Muscle of arm (tissue), 1 donor: ENCODE measurements at regions not wholly inside any gene's neighbourhood (a gene's known extent, or its start where the extent isn't known, plus 50 kb on each side); places are given as distances from the start of the nearest gene placed in this dataset.
"Not testable (repeated sequence)": the region's sequence is repeated elsewhere in the genome, so short reads cannot be mapped to it uniquely, and the experiment has no call there.

ENCODE experiments used
- DNase-seq: peaks from one replicate; pipeline ENCODE4 v3.0.0-alpha.2; 2013

GRCh38 chr4:72938516-72938915 lies 131.0 kb downstream of the COX18 start:
- no peak for DNase-seq

GRCh38 chr4:72935462-72935861 lies 134.1 kb downstream of the COX18 start:
- DNase-seq, result no peak

- no peak for DNase-seq
These were observed 136.5 kb downstream of the COX18 start for GRCh38 chr4:72933029-72933428.

GRCh38 chr4:72931346-72931745 lies 138.2 kb downstream of the COX18 start:
- no peak for DNase-seq

GRCh38 chr4:72929596-72930274 lies 139.8 kb downstream of the COX18 start:
- DNase-seq, result not testable (repeated sequence)

GRCh38 chr4:72924814-72925213 lies 144.7 kb downstream of the COX18 start:
- DNase-seq, result no peak

- DNase-seq, result no peak
These were observed 149.6 kb downstream of the COX18 start for GRCh38 chr4:72919937-72920336.

- DNase-seq, result no peak
These were observed 150.1 kb downstream of the COX18 start for GRCh38 chr4:72919464-72919863.

- no peak for DNase-seq
These were observed 151.2 kb downstream of the COX18 start for GRCh38 chr4:72918362-72918761.

- DNase-seq, result no peak
These were observed 158.2 kb downstream of the COX18 start for GRCh38 chr4:72911316-72911715.

GRCh38 chr4:72909461-72909860 lies 160.1 kb downstream of the COX18 start:
- DNase-seq, result no peak

- no peak for DNase-seq
These were observed 167.2 kb downstream of the COX18 start for GRCh38 chr4:72902354-72902753.

- no peak for DNase-seq
These were observed 168.0 kb downstream of the COX18 start for GRCh38 chr4:72901553-72901952.

- DNase-seq, result no peak
These were observed 168.6 kb downstream of the COX18 start for GRCh38 chr4:72900952-72901351.

GRCh38 chr4:72899621-72900020 lies 169.9 kb downstream of the COX18 start:
- DNase-seq, result no peak

- no peak for DNase-seq
These were observed 170.3 kb downstream of the COX18 start for GRCh38 chr4:72899214-72899613.

- no peak for DNase-seq
These were observed 173.0 kb downstream of the COX18 start for GRCh38 chr4:72896515-72896914.

- no peak for DNase-seq
These were observed 174.1 kb downstream of the COX18 start for GRCh38 chr4:72895408-72895807.

- DNase-seq, result no peak
These were observed 176.0 kb downstream of the COX18 start for GRCh38 chr4:72893354-72894066.

- DNase-seq, result no peak
These were observed 181.2 kb downstream of the COX18 start for GRCh38 chr4:72888331-72888730.

GRCh38 chr4:72887152-72887551 lies 182.4 kb downstream of the COX18 start:
- no peak for DNase-seq

GRCh38 chr4:72886602-72887001 lies 182.9 kb downstream of the COX18 start:
- no peak for DNase-seq

GRCh38 chr4:72884225-72884624 lies 185.3 kb downstream of the COX18 start:
- not testable (repeated sequence) for DNase-seq

GRCh38 chr4:72876946-72877345 lies 192.6 kb downstream of the COX18 start:
- no peak for DNase-seq
